ENCODE measurements at regions not wholly inside any gene's neighbourhood (a gene's known extent, or its start where the extent isn't known, plus 50 kb on each side); places are given as distances from the start of the nearest gene placed in this dataset.

- DNase-seq = no peak
- H3K36me3 ChIP-seq = no peaks in the 10 kb centered on the region
Measured at GRCh38 chr12:131500564-131500963, 210.3 kb upstream of the SFSWAP start.

DNA sequence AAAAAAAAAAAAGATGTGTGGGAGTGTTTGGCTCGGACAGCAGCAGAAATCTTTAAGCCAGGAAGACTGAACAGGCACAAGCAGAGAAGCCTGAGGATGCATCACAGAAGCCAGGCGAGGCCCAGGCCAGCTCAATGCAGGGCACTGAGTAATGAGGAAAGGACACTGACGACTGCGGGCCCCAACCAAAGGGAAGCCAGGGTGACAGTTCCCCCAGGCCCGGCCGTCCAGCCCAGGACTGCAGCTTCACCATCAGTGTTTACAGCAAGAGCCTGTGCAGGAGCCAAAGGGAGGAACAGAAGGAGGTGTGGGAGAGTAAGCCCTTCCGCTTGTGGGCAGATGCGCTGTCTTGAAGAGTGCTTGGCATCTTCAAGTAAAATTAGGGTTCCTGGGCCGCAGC lies 205.3 kb upstream of the SFSWAP start:
- no peak for TF ChIP-seq POLR2A (IDR thresholded peaks at IDR 0.05)
- TF ChIP-seq, protein P1, sequence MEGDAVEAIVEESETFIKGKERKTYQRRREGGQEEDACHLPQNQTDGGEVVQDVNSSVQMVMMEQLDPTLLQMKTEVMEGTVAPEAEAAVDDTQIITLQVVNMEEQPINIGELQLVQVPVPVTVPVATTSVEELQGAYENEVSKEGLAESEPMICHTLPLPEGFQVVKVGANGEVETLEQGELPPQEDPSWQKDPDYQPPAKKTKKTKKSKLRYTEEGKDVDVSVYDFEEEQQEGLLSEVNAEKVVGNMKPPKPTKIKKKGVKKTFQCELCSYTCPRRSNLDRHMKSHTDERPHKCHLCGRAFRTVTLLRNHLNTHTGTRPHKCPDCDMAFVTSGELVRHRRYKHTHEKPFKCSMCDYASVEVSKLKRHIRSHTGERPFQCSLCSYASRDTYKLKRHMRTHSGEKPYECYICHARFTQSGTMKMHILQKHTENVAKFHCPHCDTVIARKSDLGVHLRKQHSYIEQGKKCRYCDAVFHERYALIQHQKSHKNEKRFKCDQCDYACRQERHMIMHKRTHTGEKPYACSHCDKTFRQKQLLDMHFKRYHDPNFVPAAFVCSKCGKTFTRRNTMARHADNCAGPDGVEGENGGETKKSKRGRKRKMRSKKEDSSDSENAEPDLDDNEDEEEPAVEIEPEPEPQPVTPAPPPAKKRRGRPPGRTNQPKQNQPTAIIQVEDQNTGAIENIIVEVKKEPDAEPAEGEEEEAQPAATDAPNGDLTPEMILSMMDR (IDR thresholded peaks at IDR 0.05) = no peak
- no peak overlapping the region for H3K27ac ChIP-seq
- no peaks in the 10 kb centered on the region for H3K36me3 ChIP-seq
- DNase-seq = no peak
- H3K27me3 ChIP-seq = no peaks in the 10 kb centered on the region
- H3K4me1 ChIP-seq = no peaks in the 10 kb centered on the region
- H3K9me3 ChIP-seq = no peaks in the 10 kb centered on the region
- no peak overlapping the region for H3K4me3 ChIP-seq

More at GRCh38 chr12:131500564-131500963, 210.3 kb upstream of the SFSWAP start:
- TF ChIP-seq POLR2A (IDR thresholded peaks at IDR 0.05) = no peak
- TF ChIP-seq, protein P1 (IDR thresholded peaks at IDR 0.05) = no peak
- Histone ChIP-seq H3K4me3 (no peak overlapping the region), H3K27ac (no peak overlapping the region), H3K4me1 (no peaks in the 10 kb centered on the region), H3K27me3 (no peaks in the 10 kb centered on the region), H3K9me3 (no peaks in the 10 kb centered on the region)

GRCh38 chr12:131506426-131506825 lies 204.5 kb upstream of the SFSWAP start:
- Histone ChIP-seq H3K36me3 (no peaks in the 10 kb centered on the region), H3K4me3 (no peak overlapping the region), H3K27me3 (no peaks in the 10 kb centered on the region), H3K9me3 (no peaks in the 10 kb centered on the region), H3K27ac (no peak overlapping the region), H3K4me1 (no peaks in the 10 kb centered on the region)
- DNase-seq = no peak
- TF ChIP-seq, protein P1 (IDR thresholded peaks at IDR 0.05) = no peak
- no peak for TF ChIP-seq POLR2A (IDR thresholded peaks at IDR 0.05)

DNA sequence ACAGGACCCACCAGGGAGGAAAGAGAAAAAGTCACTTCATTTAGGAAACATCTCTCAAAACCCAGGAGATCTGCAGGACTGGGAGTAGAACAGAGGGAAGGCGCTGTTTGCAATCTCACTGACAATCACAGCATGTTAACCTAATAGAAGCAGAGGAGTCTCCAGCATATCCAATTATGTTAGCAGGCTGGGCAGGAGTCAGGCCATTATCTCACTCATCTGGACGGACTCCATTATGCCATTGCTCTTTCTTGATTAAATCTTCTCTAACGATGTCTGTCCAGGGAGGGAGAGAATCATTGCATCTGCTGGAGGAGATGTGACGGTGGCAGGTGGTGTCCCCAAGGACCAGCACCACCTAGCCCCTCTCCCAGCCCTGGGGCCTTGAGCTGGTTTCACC lies 203.8 kb upstream of the SFSWAP start:
- Histone ChIP-seq H3K27me3 (no peaks in the 10 kb centered on the region), H3K27ac (no peak overlapping the region), H3K4me1 (no peaks in the 10 kb centered on the region), H3K36me3 (no peaks in the 10 kb centered on the region), H3K9me3 (no peaks in the 10 kb centered on the region), H3K4me3 (no peak overlapping the region)
- no peak for TF ChIP-seq POLR2A (IDR thresholded peaks at IDR 0.05)
- TF ChIP-seq, protein P1 (IDR thresholded peaks at IDR 0.05) = no peak
- no peak for DNase-seq

- peak in 1 of 3 donors; percentile 13 for DNase-seq
- Histone ChIP-seq H3K9me3 (no peaks in the 10 kb centered on the region), H3K4me3 (no peak overlapping the region), H3K4me1 (no peaks in the 10 kb centered on the region), H3K27me3 (no peaks in the 10 kb centered on the region), H3K27ac (no peak overlapping the region), H3K36me3 (no peaks in the 10 kb centered on the region)
- TF ChIP-seq, protein P1 (IDR thresholded peaks at IDR 0.05) = no peak
Measured at GRCh38 chr12:131507881-131508280, 203.0 kb upstream of the SFSWAP start.

- Histone ChIP-seq H3K27me3 (no peaks in the 10 kb centered on the region), H3K9me3 (no peaks in the 10 kb centered on the region), H3K4me1 (no peaks in the 10 kb centered on the region), H3K4me3 (no peak overlapping the region), H3K27ac (no peak overlapping the region), H3K36me3 (no peaks in the 10 kb centered on the region)
- no peak for TF ChIP-seq POLR2A (IDR thresholded peaks at IDR 0.05)
- TF ChIP-seq, protein P1 (IDR thresholded peaks at IDR 0.05) = no peak
- DNase-seq = no peak
Measured at GRCh38 chr12:131509701-131510100, 201.2 kb upstream of the SFSWAP start.
